SK-N-MC (cell line): ENCODE measurements at regions not wholly inside any gene's neighbourhood (a gene's known extent, or its start where the extent isn't known, plus 50 kb on each side); places are given as distances from the start of the nearest gene placed in this dataset.

Experiments used
- DNase-seq: peaks from one replicate; pipeline ENCODE4 v3.0.0-alpha.2; 2011; ENCODE audit warnings: low read depth, low spot score
- H3K27ac ChIP-seq: fragments of 200-600 bp; sonication (generic); 2 replicates; pipeline ENCODE4 v1.5.1; 2016; ENCODE audit warnings: mixed run types
- H3K36me3 ChIP-seq: fragments of 200-600 bp; sonication (generic); 2 replicates; pipeline ENCODE4 v1.6.1; 2017; ENCODE audit warnings: antibody characterized with exemption, low read length, mixed read lengths; ENCODE audit not compliant: insufficient read depth
- H3K4me3 ChIP-seq: fragments of 200-600 bp; sonication (generic); 2 replicates; pipeline ENCODE4 v1.5.1; 2016
- H3K9ac ChIP-seq: fragments of 200-600 bp; sonication (generic); 2 replicates; pipeline ENCODE4 v1.8.0; 2017; ENCODE audit warnings: mixed run types, mixed read lengths; ENCODE audit not compliant: insufficient read length
- H3K9me3 ChIP-seq: fragments of 200-600 bp; sonication (generic); 2 replicates; pipeline ENCODE4 v1.6.1; 2017; ENCODE audit warnings: low read depth, mild to moderate bottlenecking, antibody characterized with exemption, low read length, moderate library complexity, mixed read lengths
- EZH2 ChIP-seq: fragments of 200-600 bp; sonication (generic); IDR thresholded peaks from one replicate; pipeline ENCODE4 v1.6.1; 2017; ENCODE audit warnings: antibody characterized with exemption
- FOXP2 ChIP-seq: optimal IDR thresholded peaks from 2 replicates; pipeline ENCODE3; 2011; ENCODE audit warnings: mild to moderate bottlenecking, moderate library complexity; ENCODE audit not compliant: insufficient read depth; ENCODE audit errors: extremely low read length, control extremely low read depth
- POLR2AphosphoS5 ChIP-seq: IDR thresholded peaks from 2 replicates; pipeline ENCODE4 v1.6.1; 2012; ENCODE audit warnings: mild to moderate bottlenecking, low read depth, low read length, borderline replicate concordance

DNA sequence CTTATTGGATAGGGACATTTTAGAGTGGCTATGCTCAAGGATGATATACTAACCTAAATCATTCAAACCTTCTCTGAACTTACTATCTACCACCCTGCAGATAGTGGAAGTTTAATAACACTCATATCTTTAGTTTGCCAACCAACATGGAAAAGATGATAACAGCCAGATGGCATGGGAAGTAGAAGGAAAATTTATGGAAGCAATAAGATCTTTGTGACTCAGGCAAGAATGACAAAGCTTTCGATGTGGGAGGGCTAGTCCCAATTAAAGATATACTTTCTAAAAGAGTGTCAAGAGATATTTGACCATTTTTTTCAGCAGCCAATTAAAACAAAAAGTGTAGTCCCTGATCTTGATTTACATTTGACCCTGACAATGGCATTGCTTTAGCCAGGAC is 631.7 kb downstream of the RPS29 start:
- Histone ChIP-seq H3K4me3 (no peak overlapping the region), H3K36me3 (no peaks in the 10 kb centered on the region), H3K9ac (no peak overlapping the region), H3K9me3 (no peaks in the 10 kb centered on the region), H3K27ac (no peak overlapping the region)
- TF ChIP-seq FOXP2 = no peak
- TF ChIP-seq POLR2AphosphoS5 = no peak
- no peak for TF ChIP-seq EZH2
- no peak for DNase-seq

GRCh38 chr14:48944809-48945208 is 641.4 kb downstream of the RPS29 start:
- H3K9ac ChIP-seq = no peak overlapping the region
- H3K4me3 ChIP-seq = no peak overlapping the region
- no peaks in the 10 kb centered on the region for H3K9me3 ChIP-seq
- DNase-seq = no peak
- TF ChIP-seq FOXP2 (no peak), POLR2AphosphoS5 (no peak), EZH2 (no peak)
- H3K36me3 ChIP-seq = no peaks in the 10 kb centered on the region
- H3K27ac ChIP-seq = no peak overlapping the region

- H3K9ac ChIP-seq = no peak overlapping the region
- TF ChIP-seq EZH2 = no peak
- TF ChIP-seq POLR2AphosphoS5 = no peak
- no peak for DNase-seq
- H3K4me3 ChIP-seq = no peak overlapping the region
- no peaks in the 10 kb centered on the region for H3K9me3 ChIP-seq
- H3K27ac ChIP-seq = no peak overlapping the region
- no peaks in the 10 kb centered on the region for H3K36me3 ChIP-seq
Measured at GRCh38 chr14:48943913-48944312, 642.3 kb downstream of the RPS29 start.

GRCh38 chr14:48937541-48938195 is 648.5 kb downstream of the RPS29 start:
- Histone ChIP-seq H3K9me3 (no peaks in the 10 kb centered on the region), H3K4me3 (peak overlapping the region; percentile 9; the same call in 1 of the 2 replicates), H3K9ac (no peak overlapping the region), H3K36me3 (no peaks in the 10 kb centered on the region), H3K27ac (no peak overlapping the region)
- TF ChIP-seq EZH2 (no peak), FOXP2 (no peak), POLR2AphosphoS5 (no peak; the same call in 1 of the 2 replicates)
- DNase-seq = peak; percentile 56

- H3K27ac ChIP-seq = no peak overlapping the region
- TF ChIP-seq FOXP2 (no peak), EZH2 (no peak), POLR2AphosphoS5 (no peak)
Measured at GRCh38 chr14:48936849-48937248, 649.3 kb downstream of the RPS29 start.

DNA sequence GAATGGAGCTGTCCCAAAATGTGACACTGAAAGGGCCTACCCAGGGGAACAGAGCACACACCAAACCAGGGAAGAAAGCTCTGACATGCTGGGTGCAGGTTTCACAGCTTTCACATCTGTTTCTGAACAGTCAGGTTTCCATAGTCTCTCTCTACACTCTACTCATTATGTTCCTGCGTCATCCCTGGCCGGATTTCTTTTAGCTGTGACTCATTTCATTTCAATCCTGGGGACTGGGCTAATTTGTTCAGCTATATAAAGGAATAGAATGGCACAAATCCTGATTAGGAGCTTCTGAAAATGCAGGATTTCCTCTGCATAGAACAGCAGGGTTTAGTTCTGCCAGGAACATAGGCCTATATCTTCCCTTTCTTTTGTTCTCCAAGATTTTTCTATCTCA is 649.8 kb downstream of the RPS29 start:
- Histone ChIP-seq H3K27ac (no peak overlapping the region), H3K9me3 (no peaks in the 10 kb centered on the region), H3K36me3 (no peaks in the 10 kb centered on the region), H3K9ac (no peak overlapping the region), H3K4me3 (no peak overlapping the region)
- no peak for DNase-seq
- TF ChIP-seq POLR2AphosphoS5 = no peak
- TF ChIP-seq FOXP2 = no peak
- TF ChIP-seq EZH2 = no peak

More at GRCh38 chr14:48936849-48937248, 649.3 kb downstream of the RPS29 start:
- no peaks in the 10 kb centered on the region for H3K9me3 ChIP-seq
- H3K36me3 ChIP-seq = no peaks in the 10 kb centered on the region
- DNase-seq = no peak
- no peak overlapping the region for H3K9ac ChIP-seq
- no peak overlapping the region for H3K4me3 ChIP-seq

DNA sequence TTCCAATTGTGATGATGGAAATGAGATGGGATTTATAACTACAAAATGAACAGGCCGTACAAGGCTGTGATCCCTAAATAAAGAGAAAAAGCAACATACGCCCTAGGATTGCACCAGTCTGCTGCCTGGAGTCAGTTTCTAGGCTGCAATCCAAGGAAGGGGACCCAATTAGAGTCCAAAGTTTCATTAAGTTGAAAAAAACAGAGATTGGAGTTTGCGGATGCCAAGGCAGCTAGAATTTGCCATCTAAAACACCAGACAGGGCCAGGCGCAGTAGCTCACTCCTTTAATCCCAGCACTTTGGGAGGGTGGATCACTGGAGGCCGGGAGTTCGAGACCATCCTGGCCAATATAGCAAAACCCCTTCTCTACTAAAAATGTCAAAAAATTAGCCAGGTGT is 661.0 kb downstream of the RPS29 start:
- H3K4me3 ChIP-seq = no peak overlapping the region
- H3K27ac ChIP-seq = no peak overlapping the region
- H3K36me3 ChIP-seq = no peaks in the 10 kb centered on the region
- TF ChIP-seq POLR2AphosphoS5 (no peak), EZH2 (no peak), FOXP2 (no peak)
- H3K9me3 ChIP-seq = no peaks in the 10 kb centered on the region
- no peak overlapping the region for H3K9ac ChIP-seq
- DNase-seq = no peak

DNA sequence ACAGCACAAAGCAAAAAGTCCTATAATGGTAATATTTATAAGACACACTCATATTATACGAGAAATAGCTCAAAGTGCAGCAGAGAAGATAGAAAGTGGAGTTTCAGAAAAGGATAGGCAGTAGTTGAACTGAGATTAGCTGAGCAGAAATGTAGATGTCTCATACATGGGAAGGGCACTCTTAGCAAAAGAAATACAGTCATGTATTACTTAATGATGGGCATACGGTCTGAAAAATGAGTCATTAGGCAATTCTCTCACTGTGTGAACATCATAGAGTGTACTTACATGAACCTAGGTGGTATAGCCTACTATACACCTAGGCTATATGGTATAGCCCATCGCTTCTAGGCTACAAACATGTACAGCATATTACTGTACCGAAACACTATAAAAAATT is 671.3 kb downstream of the RPS29 start:
- H3K9me3 ChIP-seq = no peaks in the 10 kb centered on the region
- TF ChIP-seq POLR2AphosphoS5 (no peak), EZH2 (no peak), FOXP2 (no peak)
- H3K9ac ChIP-seq = no peak overlapping the region
- H3K4me3 ChIP-seq = no peak overlapping the region
- no peak for DNase-seq
- no peak overlapping the region for H3K27ac ChIP-seq
- H3K36me3 ChIP-seq = no peaks in the 10 kb centered on the region

GRCh38 chr14:48914382-48914781 is 671.8 kb downstream of the RPS29 start:
- no peak overlapping the region for H3K4me3 ChIP-seq
- no peak overlapping the region for H3K9ac ChIP-seq
- TF ChIP-seq EZH2 = no peak
- H3K27ac ChIP-seq = no peak overlapping the region
- no peak for DNase-seq
- no peaks in the 10 kb centered on the region for H3K36me3 ChIP-seq
- H3K9me3 ChIP-seq = no peaks in the 10 kb centered on the region

GRCh38 chr14:48900565-48900964 is 685.6 kb downstream of the RPS29 start:
- H3K9ac ChIP-seq = no peak overlapping the region
- no peak overlapping the region for H3K4me3 ChIP-seq
- no peaks in the 10 kb centered on the region for H3K9me3 ChIP-seq
- DNase-seq = no peak
- no peak overlapping the region for H3K27ac ChIP-seq
- H3K36me3 ChIP-seq = no peaks in the 10 kb centered on the region
- no peak for TF ChIP-seq FOXP2
- no peak for TF ChIP-seq POLR2AphosphoS5
- TF ChIP-seq EZH2 = no peak
